HG03196 (cell line): ENCODE measurements at regions not wholly inside any gene's neighbourhood (a gene's known extent, or its start where the extent isn't known, plus 50 kb on each side); places are given as distances from the start of the nearest gene placed in this dataset.

Source experiments
- ATAC-seq: cut with Tn5 transposase; IDR thresholded peaks from one replicate; pipeline ENCODE4 v1.9.1; 2021; ENCODE audit not compliant: unreplicated experiment

- ATAC-seq = no peak
Observed at GRCh38 chr9:36763778-36764177, 191.1 kb downstream of the MELK start.

- no peak for ATAC-seq
Observed at GRCh38 chr9:36764364-36765076, 191.8 kb downstream of the MELK start.

DNA sequence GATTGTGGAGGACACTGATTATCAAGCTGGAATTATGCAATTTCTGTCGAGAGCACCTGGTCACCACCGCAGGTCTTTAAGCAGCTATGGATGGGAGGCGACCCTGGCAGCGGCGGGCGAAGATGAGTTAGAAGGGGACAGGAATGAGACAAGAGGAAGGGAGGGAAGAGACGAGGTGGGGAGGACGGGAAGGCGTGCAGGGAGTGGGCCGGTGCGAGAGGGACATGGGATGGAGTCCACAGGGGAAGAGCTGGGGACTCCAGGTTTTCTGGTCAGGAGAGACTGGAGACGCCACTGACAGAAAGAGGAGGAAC is 192.3 kb downstream of the MELK start:
- ATAC-seq = no peak

DNA sequence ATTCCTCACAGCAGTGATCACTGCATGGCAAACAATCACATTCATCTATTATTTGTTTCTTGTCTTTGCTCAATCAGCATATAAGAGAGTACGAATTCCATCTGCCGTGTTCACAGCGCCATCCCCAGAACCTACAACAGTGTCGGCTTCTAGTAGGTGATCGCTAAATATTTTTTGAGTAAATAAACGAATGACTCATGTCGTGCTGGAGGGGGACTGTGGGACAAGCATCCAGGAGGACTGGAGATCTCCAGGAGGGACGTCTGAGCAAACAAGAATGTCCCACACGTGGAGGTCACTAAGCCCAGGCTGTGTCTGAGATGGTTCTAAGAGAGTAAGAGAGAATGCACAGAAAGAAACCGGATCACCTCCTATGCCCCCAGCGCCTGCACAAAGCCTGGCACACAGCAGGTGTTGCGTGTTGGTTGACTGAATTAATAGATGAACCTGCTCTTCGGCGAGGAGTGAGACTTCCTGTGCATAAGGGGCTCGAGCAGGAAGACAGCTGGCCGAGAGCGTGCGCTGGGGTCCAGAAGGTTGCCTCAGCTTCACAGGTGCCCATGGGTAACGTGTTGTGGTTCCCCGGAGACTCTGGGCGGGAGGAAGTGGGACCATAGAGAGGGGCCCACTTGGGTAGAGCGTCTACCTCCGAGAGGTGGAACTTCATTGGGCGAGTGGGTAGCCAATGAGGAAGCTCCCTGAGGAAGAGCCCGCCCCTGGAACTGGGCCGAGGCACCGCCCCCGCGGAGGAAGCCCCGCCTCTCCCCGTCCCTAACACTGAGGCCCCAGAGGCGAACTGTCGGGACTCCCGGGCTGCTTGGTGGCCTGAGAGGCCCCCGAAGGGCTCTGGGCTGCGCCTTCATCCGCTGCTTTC is 193.0 kb downstream of the MELK start:
- ATAC-seq = peak; percentile 96

GRCh38 chr9:36768677-36769076 is 196.0 kb downstream of the MELK start:
- ATAC-seq = no peak

- ATAC-seq = no peak
Observed at GRCh38 chr9:36770025-36770424, 197.3 kb downstream of the MELK start.

GRCh38 chr9:36772449-36773403 is 200.0 kb downstream of the MELK start:
- ATAC-seq = no peak

DNA sequence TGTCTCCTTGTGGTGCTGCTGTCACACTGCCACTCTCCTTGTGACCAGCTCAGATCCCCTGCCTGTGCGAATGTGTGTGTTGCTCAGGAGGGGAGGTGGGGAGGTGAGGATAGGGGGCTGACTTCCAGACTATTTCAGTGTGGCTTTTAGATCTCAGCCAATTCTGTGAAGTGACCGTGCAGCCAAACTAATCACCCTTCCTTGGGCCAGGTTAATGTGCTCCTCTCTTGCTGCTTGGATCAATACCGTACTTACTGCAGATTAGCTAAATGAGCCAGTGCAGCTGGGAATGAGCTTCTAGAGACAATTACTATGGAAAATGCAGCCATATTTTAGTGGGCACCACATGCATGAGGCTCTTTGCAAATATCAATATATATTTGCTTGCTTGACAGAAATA is 206.0 kb downstream of the MELK start:
- ATAC-seq = no peak

DNA sequence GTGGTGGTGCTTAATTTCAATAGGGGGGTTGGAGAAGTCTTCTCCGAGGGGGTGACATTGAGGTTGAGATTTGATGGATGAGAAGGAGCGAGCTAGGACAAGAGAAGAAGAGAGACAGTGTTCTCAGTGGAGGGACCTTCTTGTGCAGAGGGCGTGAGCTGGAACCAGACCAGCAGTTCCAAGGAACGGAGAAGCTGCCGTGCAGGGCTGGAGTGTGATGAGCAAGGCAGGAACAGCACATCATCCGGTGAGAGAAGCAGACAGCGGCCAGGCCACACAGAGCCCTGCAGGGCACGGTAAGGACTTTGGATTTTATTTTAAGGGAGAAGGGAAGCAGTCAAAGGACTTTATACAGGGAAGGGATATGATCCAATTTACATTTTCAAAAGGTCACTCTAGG is 206.9 kb downstream of the MELK start:
- ATAC-seq = no peak

DNA sequence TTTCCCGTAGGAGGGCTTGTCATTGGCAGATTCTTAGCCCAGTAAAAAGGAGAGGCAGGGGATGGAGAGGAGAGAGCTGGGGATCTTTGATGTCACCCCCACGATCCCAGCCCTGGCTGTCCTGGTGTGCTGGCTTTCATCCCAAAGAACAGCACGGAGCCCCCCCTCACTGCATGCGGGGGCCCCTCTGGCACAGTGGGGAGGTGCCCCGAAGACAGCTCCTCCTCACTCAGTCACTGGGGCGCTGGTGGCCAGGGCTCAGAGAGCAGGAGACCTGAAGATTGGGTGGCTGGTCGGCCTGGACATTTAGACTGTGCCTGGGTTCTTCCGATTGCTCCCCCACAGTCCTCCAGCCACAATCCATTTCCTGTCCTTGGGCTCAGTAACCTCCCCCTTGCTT is 207.5 kb downstream of the MELK start:
- no peak for ATAC-seq

GRCh38 chr9:36781533-36781932 is 208.8 kb downstream of the MELK start:
- no peak for ATAC-seq
